Suppressor macrophage treated with lipopolysaccharide for 4 hours (primary cell): ENCODE measurements at regions not wholly inside any gene's neighbourhood (a gene's known extent, or its start where the extent isn't known, plus 50 kb on each side); places are given as distances from the start of the nearest gene placed in this dataset.

Experiments used
- DNase-seq: peaks from one replicate; pipeline ENCODE4 v3.0.0-alpha.2; 2020

DNA sequence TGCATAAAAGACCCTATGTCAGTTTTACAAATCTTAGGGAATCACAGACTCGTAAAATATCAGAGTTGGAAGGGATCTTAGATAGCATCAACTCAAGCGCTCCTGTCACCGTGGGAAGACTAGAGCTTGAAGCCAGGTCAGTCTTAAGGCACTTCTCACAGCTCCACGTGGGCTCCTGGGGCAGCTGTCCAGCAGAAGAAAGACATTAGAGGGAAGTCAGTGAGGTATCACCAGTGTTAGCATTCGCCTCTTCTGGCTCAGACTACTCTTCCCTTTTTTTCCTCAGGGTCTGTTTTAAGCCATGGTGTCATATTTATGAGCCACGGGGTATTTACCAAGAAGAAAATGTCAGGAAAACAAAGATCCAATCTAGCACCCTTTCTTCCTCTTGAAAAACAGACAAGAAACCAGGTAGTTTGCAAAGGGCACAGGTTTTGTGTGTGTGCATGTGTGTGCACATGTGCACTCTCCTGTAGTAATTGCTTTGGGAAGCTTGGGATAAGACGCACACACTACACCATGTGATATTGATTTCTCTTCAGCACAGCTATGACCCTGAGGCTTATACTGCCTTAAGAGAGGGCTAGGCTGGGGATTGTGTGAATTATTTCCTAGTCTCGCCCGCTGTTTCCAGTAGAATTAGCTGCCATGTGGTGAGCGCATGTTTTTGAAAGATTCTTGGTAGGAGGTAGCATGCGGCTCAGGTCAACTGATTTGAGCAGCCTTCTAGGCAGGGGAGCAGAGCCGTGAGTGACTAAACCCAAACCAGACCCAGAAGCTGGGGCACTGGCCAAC is 61.0 kb upstream of the ELAC2 start:
- DNase-seq: no peak

DNA sequence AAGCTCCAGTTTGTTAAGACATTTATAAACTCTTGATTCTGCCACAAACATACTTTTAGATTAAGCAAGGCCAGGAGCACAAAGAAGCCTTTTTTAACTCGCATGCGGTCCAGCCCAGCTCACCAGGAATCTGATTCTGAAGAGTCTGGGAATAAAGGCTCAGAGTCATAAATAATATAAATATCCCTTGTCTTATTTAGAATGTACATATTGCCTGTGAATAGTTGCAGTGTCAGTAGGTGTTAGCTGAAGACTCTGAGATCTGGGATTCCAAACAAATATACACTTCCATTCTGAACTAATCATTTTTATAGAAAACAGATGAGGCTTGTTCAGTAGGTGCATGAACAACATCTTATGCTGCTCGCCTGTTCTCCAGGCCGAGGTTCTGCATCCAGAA is 59.1 kb upstream of the ELAC2 start:
- DNase-seq: no peak

DNA sequence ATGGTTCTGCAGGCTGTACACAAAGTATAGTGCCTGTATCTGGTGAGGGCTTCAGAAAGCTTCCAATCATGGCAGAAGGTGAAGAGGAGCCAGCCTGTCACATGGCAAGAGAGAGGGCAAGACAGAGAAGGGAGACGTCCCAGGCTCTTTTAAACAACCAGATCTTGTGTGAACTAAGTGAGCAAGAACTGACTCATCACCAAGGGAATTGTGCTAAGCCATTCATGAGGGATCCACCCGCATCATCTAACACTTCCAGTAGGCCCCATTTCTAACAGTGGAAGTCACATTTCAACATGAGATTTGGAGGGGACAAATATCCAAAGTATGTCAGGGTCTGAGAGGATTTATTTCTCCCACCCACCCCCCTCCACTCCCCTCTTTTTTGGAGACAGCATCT is 56.2 kb upstream of the ELAC2 start:
- no peak for DNase-seq

- DNase-seq: no peak
Observed at GRCh38 chr17:13073018-13073417, 55.2 kb upstream of the ELAC2 start.

DNA sequence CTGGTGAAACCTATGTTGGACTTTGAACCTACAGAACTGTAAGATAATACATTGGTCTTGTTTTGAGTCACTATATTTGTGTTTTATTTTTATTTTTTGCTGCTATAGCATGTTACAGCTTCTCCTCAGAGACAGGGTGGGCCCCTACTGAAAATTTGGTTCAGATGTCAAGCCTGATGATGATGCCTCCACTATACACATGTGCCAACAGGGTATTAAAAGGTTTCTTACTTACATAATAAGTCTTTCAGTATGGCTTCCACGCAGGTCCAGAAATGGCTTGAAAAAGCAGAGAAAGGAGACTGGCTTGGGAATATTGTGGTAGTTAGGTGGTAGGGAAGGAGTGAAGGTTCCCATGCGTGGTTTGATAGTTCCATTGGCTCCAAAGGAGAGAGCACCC is 52.9 kb upstream of the ELAC2 start:
- no peak for DNase-seq

- no peak for DNase-seq
Observed at GRCh38 chr17:13067629-13068303, 49.9 kb upstream of the ELAC2 start.
